GM23338 (cell line): ENCODE measurements at regions not wholly inside any gene's neighbourhood (a gene's known extent, or its start where the extent isn't known, plus 50 kb on each side); places are given as distances from the start of the nearest gene placed in this dataset.

Experiments
- CTCF ChIP-seq, 2 experiments: fragments of 200-600 bp in 1 of 2; sonication (generic) in 1 of 2; conservative IDR thresholded peaks; 2 replicates each; pipeline versions ENCODE4 v1.5.1 to v1.6.1; 2016 to 2017; ENCODE audit warnings: antibody characterized with exemption in 2 of 2, low read depth in 2 of 2, mild to moderate bottlenecking in 2 of 2, moderate library complexity in 1 of 2
- EZH2 ChIP-seq: fragments of 200-600 bp; sonication (generic); IDR thresholded peaks from one replicate; pipeline ENCODE4 v1.8.0; 2017; ENCODE audit warnings: antibody characterized with exemption, mild to moderate bottlenecking, low read depth; ENCODE audit not compliant: unreplicated experiment

DNA sequence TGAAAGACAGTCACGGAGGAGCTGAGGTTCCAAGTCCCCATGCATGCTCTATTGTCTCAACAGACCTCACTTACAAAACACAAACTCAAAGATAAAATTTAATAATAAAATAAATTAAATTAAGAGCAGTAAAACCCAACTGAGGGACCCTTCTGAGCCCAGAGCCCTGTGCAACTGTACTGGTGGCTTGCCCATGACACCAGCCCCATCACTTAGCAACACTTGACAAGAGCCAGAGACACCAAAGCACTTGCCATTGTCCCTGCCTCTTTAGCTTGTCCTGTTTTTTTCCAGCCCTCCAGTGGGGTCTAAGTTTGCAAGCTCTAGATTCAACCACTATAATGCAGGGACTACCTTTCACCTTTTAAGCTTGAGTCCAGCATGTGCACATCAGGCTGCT, 117.9 kb downstream of the JCAD start:
- TF ChIP-seq CTCF (conservative IDR thresholded peaks at IDR 0.05; ENCODE audit: low read depth in 2 of 2) = no peak
- no peak for TF ChIP-seq EZH2
